Muscle of arm (tissue), 1 donor: ENCODE measurements at regions not wholly inside any gene's neighbourhood (a gene's known extent, or its start where the extent isn't known, plus 50 kb on each side); places are given as distances from the start of the nearest gene placed in this dataset.
A peak's percentile ranks its signal among the peaks of the same experiment; 100 is the strongest.

ENCODE experiments used
- DNase-seq: peaks from one replicate; pipeline ENCODE4 v3.0.0-alpha.2; 2013

- DNase-seq = no peak
These were observed 94.3 kb upstream of the IRF2BP2 start for GRCh38 chr1:234704106-234704887.

GRCh38 chr1:234702342-234703000, 92.5 kb upstream of the IRF2BP2 start:
- DNase-seq = peak; percentile 95

- DNase-seq = no peak
These were observed 91.9 kb upstream of the IRF2BP2 start for GRCh38 chr1:234701737-234702341.

- DNase-seq = no peak
These were observed 90.1 kb upstream of the IRF2BP2 start for GRCh38 chr1:234699795-234700665.

GRCh38 chr1:234698686-234699085, 88.7 kb upstream of the IRF2BP2 start:
- no peak for DNase-seq

GRCh38 chr1:234697741-234698140, 87.8 kb upstream of the IRF2BP2 start:
- DNase-seq = no peak

GRCh38 chr1:234697015-234697414, 87.0 kb upstream of the IRF2BP2 start:
- DNase-seq = no peak

- no peak for DNase-seq
These were observed 86.2 kb upstream of the IRF2BP2 start for GRCh38 chr1:234696148-234696576.

- DNase-seq = no peak
These were observed 84.7 kb upstream of the IRF2BP2 start for GRCh38 chr1:234694661-234695060.

- DNase-seq = no peak
These were observed 83.1 kb upstream of the IRF2BP2 start for GRCh38 chr1:234692966-234693580.

GRCh38 chr1:234691567-234691966, 81.6 kb upstream of the IRF2BP2 start:
- no peak for DNase-seq

GRCh38 chr1:234690872-234691271, 80.9 kb upstream of the IRF2BP2 start:
- DNase-seq = no peak

GRCh38 chr1:234689236-234689635, 79.3 kb upstream of the IRF2BP2 start:
- DNase-seq = no peak

- no peak for DNase-seq
These were observed 77.0 kb upstream of the IRF2BP2 start for GRCh38 chr1:234687011-234687410.

- no peak for DNase-seq
These were observed 76.1 kb upstream of the IRF2BP2 start for GRCh38 chr1:234686035-234686434.

GRCh38 chr1:234684856-234685255, 74.9 kb upstream of the IRF2BP2 start:
- no peak for DNase-seq

GRCh38 chr1:234683861-234684632, 74.1 kb upstream of the IRF2BP2 start:
- DNase-seq = no peak

- no peak for DNase-seq
These were observed 73.3 kb upstream of the IRF2BP2 start for GRCh38 chr1:234683127-234683860.

GRCh38 chr1:234681990-234682389, 72.0 kb upstream of the IRF2BP2 start:
- no peak for DNase-seq

- no peak for DNase-seq
These were observed 71.1 kb upstream of the IRF2BP2 start for GRCh38 chr1:234681065-234681464.
